SK-N-SH treated with all-trans-retinoic acid at 6 μM for 48 hours (cell line): ENCODE measurements at regions not wholly inside any gene's neighbourhood (a gene's known extent, or its start where the extent isn't known, plus 50 kb on each side); places are given as distances from the start of the nearest gene placed in this dataset.

ENCODE experiments used
- BACH2 ChIP-seq: fragments of 250-450 bp; sonication (Bioruptor Pico); IDR thresholded peaks from 2 replicates; pipeline ENCODE4 v1.9.0; 2021; ENCODE audit warnings: mild to moderate bottlenecking, borderline replicate concordance
- CREB5 ChIP-seq: fragments of 250-450 bp; sonication (Bioruptor Pico); IDR thresholded peaks from 2 replicates; pipeline ENCODE4 v1.5.1; 2020; ENCODE audit warnings: low read depth, mild to moderate bottlenecking, moderate library complexity
- CSDC2 ChIP-seq: fragments of 250-450 bp; sonication (Bioruptor Pico); IDR thresholded peaks from 2 replicates; pipeline ENCODE4 v1.5.0; 2020; ENCODE audit warnings: mild to moderate bottlenecking, moderate library complexity
- ISL1 ChIP-seq: fragments of 250-450 bp; sonication (Bioruptor Pico); IDR thresholded peaks from 2 replicates; pipeline ENCODE4 v2.1.2; 2022; ENCODE audit warnings: mild to moderate bottlenecking, moderate library complexity
- OSR1 ChIP-seq: fragments of 250-450 bp; sonication (Bioruptor Pico); IDR thresholded peaks from 2 replicates; pipeline ENCODE4 v1.8.0; 2022; ENCODE audit warnings: moderate library complexity, mild to moderate bottlenecking, inconsistent platforms
- PATZ1 ChIP-seq: fragments of 250-450 bp; sonication (Bioruptor Pico); IDR thresholded peaks from 2 replicates; pipeline ENCODE4 v1.8.0; 2020; ENCODE audit warnings: mild to moderate bottlenecking, moderate library complexity, borderline replicate concordance
- PPARA ChIP-seq: fragments of 250-450 bp; sonication (Bioruptor Pico); IDR thresholded peaks from 2 replicates; pipeline ENCODE4 v1.5.0; 2020; ENCODE audit warnings: mild to moderate bottlenecking, borderline replicate concordance
- RARB ChIP-seq: fragments of 250-450 bp; sonication (Bioruptor Pico); IDR thresholded peaks from 2 replicates; pipeline ENCODE4 v1.8.0; 2021; ENCODE audit warnings: mild to moderate bottlenecking, moderate library complexity
- SNAI2 ChIP-seq: fragments of 250-450 bp; sonication (Bioruptor Pico); IDR thresholded peaks from 2 replicates; pipeline ENCODE4 v1.5.0; 2020; ENCODE audit warnings: mild to moderate bottlenecking, moderate library complexity
- TSHZ2 ChIP-seq: fragments of 250-450 bp; sonication (Bioruptor Pico); IDR thresholded peaks from 2 replicates; pipeline ENCODE4 v1.5.0; 2020; ENCODE audit warnings: mild to moderate bottlenecking, moderate library complexity
- ZFP3 ChIP-seq: fragments of 250-450 bp; sonication (Bioruptor Pico); IDR thresholded peaks from 2 replicates; pipeline ENCODE4 v1.5.0; 2020; ENCODE audit warnings: mild to moderate bottlenecking, moderate library complexity
- ZFP30 ChIP-seq: fragments of 450-650 bp; formaldehyde crosslinking; IDR thresholded peaks from 2 replicates; pipeline ENCODE4 v1.5.0; 2022; ENCODE audit warnings: mild to moderate bottlenecking, moderate library complexity
- ZNF70 ChIP-seq: fragments of 450-650 bp; formaldehyde crosslinking; IDR thresholded peaks from 2 replicates; pipeline ENCODE4 v1.5.0; 2020; ENCODE audit warnings: mild to moderate bottlenecking, moderate library complexity
- ZNF8 ChIP-seq: fragments of 450-650 bp; formaldehyde crosslinking; IDR thresholded peaks from 2 replicates; pipeline ENCODE4 v1.5.0; 2020; ENCODE audit warnings: mild to moderate bottlenecking, moderate library complexity

GRCh38 chr4:188984518-188984917, 845.3 kb downstream of the TRIML1 start:
- TF ChIP-seq PATZ1 (no peak), ZFP3 (CRISPR knock-in tag) (no peak), CSDC2 (CRISPR knock-in tag) (no peak), PPARA (no peak), RARB (CRISPR knock-in tag) (no peak), ZNF8 (CRISPR knock-in tag) (no peak), TSHZ2 (no peak), SNAI2 (no peak), OSR1 (CRISPR knock-in tag) (no peak), ZNF70 (CRISPR knock-in tag) (no peak), ZFP30 (peak; percentile 83), ISL1 (CRISPR knock-in tag) (no peak), BACH2 (CRISPR knock-in tag) (no peak), CREB5 (CRISPR knock-in tag) (no peak)
